GM18499 (cell line): ENCODE measurements at regions not wholly inside any gene's neighbourhood (a gene's known extent, or its start where the extent isn't known, plus 50 kb on each side); places are given as distances from the start of the nearest gene placed in this dataset.
"Not testable (repeated sequence)": the region's sequence is repeated elsewhere in the genome, so short reads cannot be mapped to it uniquely, and the experiment has no call there.

ENCODE experiments used
- ATAC-seq: cut with Tn5 transposase; IDR thresholded peaks from one replicate; pipeline ENCODE4 v1.9.1; 2021; ENCODE audit warnings: moderate number of reproducible peaks; ENCODE audit not compliant: insufficient read depth, unreplicated experiment

GRCh38 chr5:45038366-45038987 is 229.7 kb downstream of the MRPS30 start:
- ATAC-seq: no peak

- no peak for ATAC-seq
These were observed 233.5 kb downstream of the MRPS30 start for GRCh38 chr5:45042283-45042682.

- no peak for ATAC-seq
These were observed 248.8 kb downstream of the MRPS30 start for GRCh38 chr5:45057564-45057963.

- no peak for ATAC-seq
These were observed 252.0 kb downstream of the MRPS30 start for GRCh38 chr5:45060724-45061123.

- no peak for ATAC-seq
These were observed 253.3 kb downstream of the MRPS30 start for GRCh38 chr5:45062044-45062443.

GRCh38 chr5:45081082-45081481 is 272.3 kb downstream of the MRPS30 start:
- ATAC-seq: no peak

- ATAC-seq: no peak
These were observed 281.1 kb downstream of the MRPS30 start for GRCh38 chr5:45089870-45090269.

- ATAC-seq: no peak
These were observed 284.6 kb downstream of the MRPS30 start for GRCh38 chr5:45093377-45093776.

- no peak for ATAC-seq
These were observed 286.2 kb downstream of the MRPS30 start for GRCh38 chr5:45094876-45095440.

- no peak for ATAC-seq
These were observed 289.7 kb downstream of the MRPS30 start for GRCh38 chr5:45098483-45098882.

- ATAC-seq: no peak
These were observed 292.4 kb downstream of the MRPS30 start for GRCh38 chr5:45101146-45101545.

- ATAC-seq: no peak
These were observed 296.8 kb downstream of the MRPS30 start for GRCh38 chr5:45105491-45105994.

- no peak for ATAC-seq
These were observed 300.3 kb downstream of the MRPS30 start for GRCh38 chr5:45109062-45109461.

GRCh38 chr5:45109636-45110035 is 300.9 kb downstream of the MRPS30 start:
- ATAC-seq: no peak

GRCh38 chr5:45110399-45110798 is 301.7 kb downstream of the MRPS30 start:
- no peak for ATAC-seq

- no peak for ATAC-seq
These were observed 305.0 kb downstream of the MRPS30 start for GRCh38 chr5:45113726-45114125.

GRCh38 chr5:45132972-45133371 is 324.2 kb downstream of the MRPS30 start:
- ATAC-seq: no peak

- ATAC-seq: no peak
These were observed 354.2 kb downstream of the MRPS30 start for GRCh38 chr5:45162974-45163373.

- ATAC-seq: no peak
These were observed 362.8 kb downstream of the MRPS30 start for GRCh38 chr5:45171563-45171962.

GRCh38 chr5:45172634-45173033 is 363.9 kb downstream of the MRPS30 start:
- ATAC-seq: not testable (repeated sequence)

- no peak for ATAC-seq
These were observed 370.9 kb downstream of the MRPS30 start for GRCh38 chr5:45179686-45180085.

- no peak for ATAC-seq
These were observed 380.3 kb downstream of the MRPS30 start for GRCh38 chr5:45189042-45189441.
